ENCODE measurements at regions not wholly inside any gene's neighbourhood (a gene's known extent, or its start where the extent isn't known, plus 50 kb on each side); places are given as distances from the start of the nearest gene placed in this dataset.

DNA sequence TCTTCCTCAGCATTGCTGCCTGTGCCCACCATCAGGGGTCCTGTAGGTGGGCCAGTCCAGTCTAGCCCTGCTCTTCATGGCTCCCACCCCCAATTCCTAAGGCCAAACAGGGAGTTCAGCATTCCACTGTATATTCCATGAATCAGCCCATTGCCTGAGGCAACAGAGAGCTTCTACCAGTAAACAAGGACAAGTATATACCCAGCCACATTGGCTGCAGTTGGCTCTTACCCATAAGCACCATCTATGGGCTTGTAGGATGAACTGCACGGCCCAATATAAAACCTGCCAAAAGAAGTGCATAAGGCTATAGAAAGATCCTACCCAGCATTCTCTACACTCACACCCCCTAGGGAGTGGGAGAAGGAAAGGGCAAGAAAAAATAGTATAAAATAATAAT is 95.1 kb upstream of the SALL3 start:
- TF ChIP-seq, protein P1, sequence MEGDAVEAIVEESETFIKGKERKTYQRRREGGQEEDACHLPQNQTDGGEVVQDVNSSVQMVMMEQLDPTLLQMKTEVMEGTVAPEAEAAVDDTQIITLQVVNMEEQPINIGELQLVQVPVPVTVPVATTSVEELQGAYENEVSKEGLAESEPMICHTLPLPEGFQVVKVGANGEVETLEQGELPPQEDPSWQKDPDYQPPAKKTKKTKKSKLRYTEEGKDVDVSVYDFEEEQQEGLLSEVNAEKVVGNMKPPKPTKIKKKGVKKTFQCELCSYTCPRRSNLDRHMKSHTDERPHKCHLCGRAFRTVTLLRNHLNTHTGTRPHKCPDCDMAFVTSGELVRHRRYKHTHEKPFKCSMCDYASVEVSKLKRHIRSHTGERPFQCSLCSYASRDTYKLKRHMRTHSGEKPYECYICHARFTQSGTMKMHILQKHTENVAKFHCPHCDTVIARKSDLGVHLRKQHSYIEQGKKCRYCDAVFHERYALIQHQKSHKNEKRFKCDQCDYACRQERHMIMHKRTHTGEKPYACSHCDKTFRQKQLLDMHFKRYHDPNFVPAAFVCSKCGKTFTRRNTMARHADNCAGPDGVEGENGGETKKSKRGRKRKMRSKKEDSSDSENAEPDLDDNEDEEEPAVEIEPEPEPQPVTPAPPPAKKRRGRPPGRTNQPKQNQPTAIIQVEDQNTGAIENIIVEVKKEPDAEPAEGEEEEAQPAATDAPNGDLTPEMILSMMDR (IDR thresholded peaks at IDR 0.05; ENCODE audit: borderline replicate concordance, extremely low read depth, low read length, poor library complexity, severe bottlenecking) = peak; percentile 38
- TF ChIP-seq EZH2 (IDR thresholded peaks at IDR 0.05; ENCODE audit: borderline replicate concordance, low read depth, low read length, severe bottlenecking) = no peak

Measured in DND-41 (cell line).